ENCODE measurements at regions not wholly inside any gene's neighbourhood (a gene's known extent, or its start where the extent isn't known, plus 50 kb on each side); places are given as distances from the start of the nearest gene placed in this dataset.

DNA sequence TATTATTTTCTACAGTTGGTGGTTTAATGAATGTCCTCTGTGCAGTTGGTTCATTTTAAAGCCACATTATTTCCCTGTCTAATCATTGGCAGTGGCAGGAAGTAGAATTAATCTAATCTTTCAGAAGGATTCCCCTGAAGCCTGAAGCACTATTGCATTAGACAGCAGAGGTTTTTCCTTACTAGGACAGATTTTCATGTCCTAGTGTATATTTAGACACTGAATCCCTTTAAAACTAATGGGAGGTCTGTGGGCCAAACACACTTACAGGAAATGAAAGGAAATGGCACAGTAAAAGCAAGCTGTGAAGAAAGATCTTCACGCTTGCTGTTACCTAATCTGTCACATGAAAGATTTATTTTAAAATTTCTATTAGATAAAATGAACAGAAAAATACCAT is 165.2 kb downstream of the SLC39A8 start:
- WGBS (ENCODE audit: extremely low coverage, insufficient coverage, insufficient read length): no CpG with 5 or more reads among the region's 1 CpG
- Histone ChIP-seq H4K8ac (ENCODE audit: low read depth, low read length) (no peak overlapping the region), H3K79me2 (ENCODE audit: control insufficient read depth, insufficient read depth, low read length, poor library complexity) (no peaks in the 10 kb centered on the region), H3K27me3 (ENCODE audit: insufficient read depth, low read length) (no peaks in the 10 kb centered on the region), H3K4me1 (ENCODE audit: control insufficient read depth in 1 of 2, insufficient read depth in 2 of 2, low read length in 2 of 2) (no peaks in the 10 kb centered on the region), H4K91ac (ENCODE audit: low read depth, low read length) (no peak overlapping the region), H3K36me3 (ENCODE audit: control insufficient read depth in 1 of 2, insufficient read depth in 2 of 2, low read length in 2 of 2) (no peaks in the 10 kb centered on the region), H3K14ac (ENCODE audit: low read length) (no peak overlapping the region), H2AFZ (ENCODE audit: insufficient read depth, low read length, poor library complexity) (no peak overlapping the region), H3K4me3 (ENCODE audit: low read depth, low read length) (no peak overlapping the region), H2AK5ac (ENCODE audit: low read length) (no peak overlapping the region), H3K9ac (ENCODE audit: low read length) (no peak overlapping the region), H3K4me2 (ENCODE audit: low read length) (no peak overlapping the region), H4K12ac (ENCODE audit: low read depth, low read length) (no peak overlapping the region), H3K27ac (ENCODE audit: low read depth, low read length) (no peak overlapping the region), H3K4ac (ENCODE audit: low read depth, low read length) (no peak overlapping the region), H2BK5ac (ENCODE audit: low read depth, low read length, poor library complexity) (no peak overlapping the region), H2BK120ac (ENCODE audit: insufficient read depth, low read length, poor library complexity) (no peak overlapping the region), H3K23ac (ENCODE audit: low read length) (no peak overlapping the region), H2BK12ac (ENCODE audit: low read length) (no peak overlapping the region), H3K79me1 (ENCODE audit: low read length) (no peaks in the 10 kb centered on the region), H3K9me3 (ENCODE audit: insufficient read depth, low read depth, low read length) (no peaks in the 10 kb centered on the region), H3K18ac (ENCODE audit: low read length) (no peak overlapping the region)
- DNase-seq: no peak

DNA sequence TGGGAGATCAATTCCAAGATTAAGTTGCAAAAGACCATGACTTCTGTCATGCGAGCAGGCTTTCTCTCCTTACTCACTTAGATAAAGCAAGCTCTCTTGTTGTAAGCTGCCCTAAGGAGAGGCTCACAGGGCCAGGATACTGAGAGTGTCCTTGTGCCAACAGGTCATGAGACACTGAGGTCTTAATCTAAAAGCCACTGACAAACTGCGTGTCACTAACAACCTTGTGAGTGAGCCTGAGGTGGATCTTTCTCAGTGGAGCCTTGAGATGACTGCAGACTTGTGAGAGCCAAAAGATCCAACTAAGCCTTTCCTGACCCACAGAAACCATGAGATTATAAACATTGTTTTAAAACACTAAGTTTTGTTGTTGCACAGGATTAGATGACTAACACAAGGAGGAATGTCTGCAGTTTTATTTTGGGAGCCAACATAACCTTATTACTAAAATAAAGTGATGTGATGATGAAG is 170.5 kb downstream of the SLC39A8 start:
- Histone ChIP-seq H2BK120ac (ENCODE audit: insufficient read depth, low read length, poor library complexity) (no peak overlapping the region), H3K79me1 (ENCODE audit: low read length) (no peaks in the 10 kb centered on the region), H2BK5ac (ENCODE audit: low read depth, low read length, poor library complexity) (no peak overlapping the region), H3K14ac (ENCODE audit: low read length) (no peak overlapping the region), H3K36me3 (ENCODE audit: control insufficient read depth in 1 of 2, insufficient read depth in 2 of 2, low read length in 2 of 2) (no peaks in the 10 kb centered on the region), H2AK5ac (ENCODE audit: low read length) (no peak overlapping the region), H3K79me2 (ENCODE audit: control insufficient read depth, insufficient read depth, low read length, poor library complexity) (no peaks in the 10 kb centered on the region), H3K27me3 (ENCODE audit: insufficient read depth, low read length) (no peaks in the 10 kb centered on the region), H3K18ac (ENCODE audit: low read length) (no peak overlapping the region), H2AFZ (ENCODE audit: insufficient read depth, low read length, poor library complexity) (no peak overlapping the region), H3K9me3 (ENCODE audit: insufficient read depth, low read depth, low read length) (no peaks in the 10 kb centered on the region), H3K4me1 (ENCODE audit: control insufficient read depth in 1 of 2, insufficient read depth in 2 of 2, low read length in 2 of 2) (no peaks in the 10 kb centered on the region), H3K4me2 (ENCODE audit: low read length) (no peak overlapping the region), H2BK12ac (ENCODE audit: low read length) (no peak overlapping the region), H3K9ac (ENCODE audit: low read length) (no peak overlapping the region), H3K27ac (ENCODE audit: low read depth, low read length) (no peak overlapping the region), H4K12ac (ENCODE audit: low read depth, low read length) (no peak overlapping the region), H4K8ac (ENCODE audit: low read depth, low read length) (no peak overlapping the region), H4K91ac (ENCODE audit: low read depth, low read length) (no peak overlapping the region), H3K23ac (ENCODE audit: low read length) (no peak overlapping the region), H3K4ac (ENCODE audit: low read depth, low read length) (no peak overlapping the region), H3K4me3 (ENCODE audit: low read depth, low read length) (no peak overlapping the region)
- no peak for DNase-seq
- WGBS (ENCODE audit: extremely low coverage, insufficient coverage, insufficient read length): no CpG with 5 or more reads among the region's 2 CpGs

GRCh38 chr4:102172341-102172740 is 172.9 kb downstream of the SLC39A8 start:
- Histone ChIP-seq H3K9ac (ENCODE audit: low read length) (no peak overlapping the region), H2BK12ac (ENCODE audit: low read length) (no peak overlapping the region), H3K4me2 (ENCODE audit: low read length) (no peak overlapping the region), H3K27me3 (ENCODE audit: insufficient read depth, low read length) (no peaks in the 10 kb centered on the region), H4K12ac (ENCODE audit: low read depth, low read length) (no peak overlapping the region), H3K79me1 (ENCODE audit: low read length) (no peaks in the 10 kb centered on the region), H3K14ac (ENCODE audit: low read length) (no peak overlapping the region), H4K8ac (ENCODE audit: low read depth, low read length) (no peak overlapping the region), H3K27ac (ENCODE audit: low read depth, low read length) (no peak overlapping the region), H2AFZ (ENCODE audit: insufficient read depth, low read length, poor library complexity) (no peak overlapping the region), H3K4me3 (ENCODE audit: low read depth, low read length) (no peak overlapping the region), H3K79me2 (ENCODE audit: control insufficient read depth, insufficient read depth, low read length, poor library complexity) (no peaks in the 10 kb centered on the region), H4K91ac (ENCODE audit: low read depth, low read length) (no peak overlapping the region), H3K9me3 (ENCODE audit: insufficient read depth, low read depth, low read length) (no peaks in the 10 kb centered on the region), H2BK120ac (ENCODE audit: insufficient read depth, low read length, poor library complexity) (no peak overlapping the region), H3K23ac (ENCODE audit: low read length) (no peak overlapping the region), H3K36me3 (ENCODE audit: control insufficient read depth in 1 of 2, insufficient read depth in 2 of 2, low read length in 2 of 2) (no peaks in the 10 kb centered on the region), H2AK5ac (ENCODE audit: low read length) (no peak overlapping the region), H2BK5ac (ENCODE audit: low read depth, low read length, poor library complexity) (no peak overlapping the region), H3K18ac (ENCODE audit: low read length) (no peak overlapping the region), H3K4me1 (ENCODE audit: control insufficient read depth in 1 of 2, insufficient read depth in 2 of 2, low read length in 2 of 2) (no peaks in the 10 kb centered on the region), H3K4ac (ENCODE audit: low read depth, low read length) (no peak overlapping the region)
- DNase-seq: no peak
- no CpG with 5 or more reads among the region's 2 CpGs for WGBS (ENCODE audit: extremely low coverage, insufficient coverage, insufficient read length)

GRCh38 chr4:102170910-102171309 is 174.4 kb downstream of the SLC39A8 start:
- Histone ChIP-seq H2AFZ (ENCODE audit: insufficient read depth, low read length, poor library complexity) (no peak overlapping the region), H3K23ac (ENCODE audit: low read length) (no peak overlapping the region), H3K4ac (ENCODE audit: low read depth, low read length) (no peak overlapping the region), H2AK5ac (ENCODE audit: low read length) (no peak overlapping the region), H3K4me2 (ENCODE audit: low read length) (no peak overlapping the region), H3K9me3 (ENCODE audit: insufficient read depth, low read depth, low read length) (no peaks in the 10 kb centered on the region), H4K8ac (ENCODE audit: low read depth, low read length) (no peak overlapping the region), H3K36me3 (ENCODE audit: control insufficient read depth in 1 of 2, insufficient read depth in 2 of 2, low read length in 2 of 2) (no peaks in the 10 kb centered on the region), H3K27me3 (ENCODE audit: insufficient read depth, low read length) (no peaks in the 10 kb centered on the region), H3K9ac (ENCODE audit: low read length) (no peak overlapping the region), H3K79me1 (ENCODE audit: low read length) (no peaks in the 10 kb centered on the region), H3K4me3 (ENCODE audit: low read depth, low read length) (no peak overlapping the region), H3K79me2 (ENCODE audit: control insufficient read depth, insufficient read depth, low read length, poor library complexity) (no peaks in the 10 kb centered on the region), H2BK12ac (ENCODE audit: low read length) (no peak overlapping the region), H2BK5ac (ENCODE audit: low read depth, low read length, poor library complexity) (no peak overlapping the region), H3K27ac (ENCODE audit: low read depth, low read length) (no peak overlapping the region), H3K4me1 (ENCODE audit: control insufficient read depth in 1 of 2, insufficient read depth in 2 of 2, low read length in 2 of 2) (no peaks in the 10 kb centered on the region), H4K91ac (ENCODE audit: low read depth, low read length) (no peak overlapping the region), H3K14ac (ENCODE audit: low read length) (no peak overlapping the region), H2BK120ac (ENCODE audit: insufficient read depth, low read length, poor library complexity) (no peak overlapping the region), H4K12ac (ENCODE audit: low read depth, low read length) (no peak overlapping the region), H3K18ac (ENCODE audit: low read length) (no peak overlapping the region)
- DNase-seq: no peak
